ENCODE measurements at regions not wholly inside any gene's neighbourhood (a gene's known extent, or its start where the extent isn't known, plus 50 kb on each side); places are given as distances from the start of the nearest gene placed in this dataset.

GRCh38 chr2:126446106-126446695 lies 209.8 kb upstream of the GYPC start:
- DNase-seq = no peak

- DNase-seq = no peak
Observed at GRCh38 chr2:126448611-126449010, 207.3 kb upstream of the GYPC start.

GRCh38 chr2:126449677-126450076 lies 206.3 kb upstream of the GYPC start:
- no peak for DNase-seq

- DNase-seq = no peak
Observed at GRCh38 chr2:126463892-126464674, 191.9 kb upstream of the GYPC start.

GRCh38 chr2:126467367-126468054 lies 188.4 kb upstream of the GYPC start:
- no peak for DNase-seq

- no peak for DNase-seq
Observed at GRCh38 chr2:126475031-126475430, 180.9 kb upstream of the GYPC start.

GRCh38 chr2:126476691-126477090 lies 179.3 kb upstream of the GYPC start:
- no peak for DNase-seq

GRCh38 chr2:126480033-126480432 lies 175.9 kb upstream of the GYPC start:
- DNase-seq = no peak

- no peak for DNase-seq
Observed at GRCh38 chr2:126482582-126483464, 173.1 kb upstream of the GYPC start.

- DNase-seq = no peak
Observed at GRCh38 chr2:126494593-126494992, 161.4 kb upstream of the GYPC start.

GRCh38 chr2:126495189-126495588 lies 160.8 kb upstream of the GYPC start:
- DNase-seq = no peak

- DNase-seq = no peak
Observed at GRCh38 chr2:126496493-126496892, 159.5 kb upstream of the GYPC start.

- DNase-seq = no peak
Observed at GRCh38 chr2:126503476-126503875, 152.5 kb upstream of the GYPC start.

- DNase-seq = no peak
Observed at GRCh38 chr2:126504949-126505348, 151.0 kb upstream of the GYPC start.

- DNase-seq = no peak
Observed at GRCh38 chr2:126506786-126507185, 149.2 kb upstream of the GYPC start.

GRCh38 chr2:126507425-126507911 lies 148.5 kb upstream of the GYPC start:
- DNase-seq = no peak

GRCh38 chr2:126510356-126510755 lies 145.6 kb upstream of the GYPC start:
- no peak for DNase-seq

- no peak for DNase-seq
Observed at GRCh38 chr2:126510960-126511359, 145.0 kb upstream of the GYPC start.

- DNase-seq = no peak
Observed at GRCh38 chr2:126512026-126512425, 143.9 kb upstream of the GYPC start.

GRCh38 chr2:126513033-126513432 lies 142.9 kb upstream of the GYPC start:
- DNase-seq = no peak

GRCh38 chr2:126515471-126515870 lies 140.5 kb upstream of the GYPC start:
- no peak for DNase-seq

- no peak for DNase-seq
Observed at GRCh38 chr2:126518196-126518595, 137.8 kb upstream of the GYPC start.

All from NCI-H187 treated with DMSO at 0.1 percent for 48 hours (cell line).